OCI-LY1 (cell line): ENCODE measurements at regions not wholly inside any gene's neighbourhood (a gene's known extent, or its start where the extent isn't known, plus 50 kb on each side); places are given as distances from the start of the nearest gene placed in this dataset.

Experiments
- H2AFZ ChIP-seq: fragments of 200-600 bp; sonication (generic), shearing (Covaris generic); 2 replicates; pipeline ENCODE4 v1.6.0; 2014; ENCODE audit warnings: antibody characterized with exemption, mild to moderate bottlenecking, low read length
- H3F3A ChIP-seq: fragments of 200-600 bp; sonication (generic), shearing (Covaris generic); 2 replicates; pipeline ENCODE4 v1.6.0; 2014; ENCODE audit warnings: mild to moderate bottlenecking, antibody characterized with exemption, low read length, moderate library complexity; ENCODE audit not compliant: insufficient read depth
- H3K27ac ChIP-seq: fragments of 200-600 bp; sonication (generic); 2 replicates; pipeline ENCODE4 v1.5.1; 2014; ENCODE audit warnings: low read length, mixed run types, mild to moderate bottlenecking, low read depth; ENCODE audit not compliant: poor library complexity, severe bottlenecking
- H3K27me3 ChIP-seq: fragments of 200-600 bp; sonication (generic); 2 replicates; pipeline ENCODE4 v1.6.0; 2014; ENCODE audit warnings: antibody characterized with exemption, mild to moderate bottlenecking, low read length, moderate library complexity; ENCODE audit not compliant: insufficient read depth
- H3K36me3 ChIP-seq: fragments of 200-600 bp; sonication (generic); 2 replicates; pipeline ENCODE4 v1.6.1; 2014; ENCODE audit warnings: mild to moderate bottlenecking, antibody characterized with exemption, low read length, moderate library complexity, mixed read lengths; ENCODE audit not compliant: insufficient read depth
- H3K4me1 ChIP-seq: fragments of 200-600 bp; sonication (generic); 2 replicates; pipeline ENCODE4 v1.5.1; 2014; ENCODE audit warnings: mild to moderate bottlenecking, low read length, moderate library complexity; ENCODE audit not compliant: insufficient read depth, severe bottlenecking
- H3K4me2 ChIP-seq: fragments of 200-600 bp; sonication (generic), shearing (Covaris generic); 2 replicates; pipeline ENCODE4 v1.6.1; 2014; ENCODE audit warnings: low read length
- H3K4me3 ChIP-seq: fragments of 200-600 bp; sonication (generic); 2 replicates; pipeline ENCODE4 v1.5.1; 2014; ENCODE audit warnings: low read length, low read depth, mild to moderate bottlenecking, mixed read lengths; ENCODE audit not compliant: poor library complexity, severe bottlenecking
- H3K79me2 ChIP-seq: fragments of 200-600 bp; shearing (Covaris generic); 2 replicates; pipeline ENCODE4 v1.6.1; 2016; ENCODE audit warnings: mixed run types, low read length, mixed read lengths; ENCODE audit not compliant: insufficient read depth
- H3K9ac ChIP-seq: fragments of 200-600 bp; sonication (generic), shearing (Covaris generic); 2 replicates; pipeline ENCODE4 v1.6.1; 2014; ENCODE audit warnings: mild to moderate bottlenecking, low read length, mixed read lengths
- H3K9me2 ChIP-seq: fragments of 200-600 bp; sonication (generic), shearing (Covaris generic); 2 replicates; pipeline ENCODE4 v1.6.1; 2014; ENCODE audit warnings: low read depth, mild to moderate bottlenecking, low read length, mixed read lengths
- H3K9me3 ChIP-seq: fragments of 200-600 bp; shearing (Covaris generic); 2 replicates; pipeline ENCODE4 v1.6.1; 2014; ENCODE audit warnings: low read length, mixed read lengths
- H4K20me1 ChIP-seq: fragments of 200-600 bp; sonication (generic), shearing (Covaris generic); 2 replicates; pipeline ENCODE4 v1.6.0; 2016; ENCODE audit warnings: mild to moderate bottlenecking, low read length; ENCODE audit not compliant: insufficient read depth
- EZH2 ChIP-seq: fragments of 200-600 bp; sonication (generic), shearing (Covaris generic); IDR thresholded peaks from 2 replicates; pipeline ENCODE4 v1.8.0; 2017; ENCODE audit warnings: borderline replicate concordance, mixed run types, mild to moderate bottlenecking, antibody characterized with exemption, low read length, moderate library complexity, mixed read lengths
- TF ChIP-seq, protein P1 (sequence below): fragments of 200-600 bp; sonication (generic), shearing (Covaris generic); IDR thresholded peaks from 2 replicates; pipeline ENCODE4 v1.5.1; 2017; ENCODE audit warnings: mild to moderate bottlenecking, antibody characterized with exemption, low read length, moderate library complexity, mixed read lengths

GRCh38 chr17:77291591-77292386 is 151.0 kb downstream of the SEC14L1 start:
- no peaks in the 10 kb centered on the region for H3K36me3 ChIP-seq
- H3F3A ChIP-seq = no peaks in the 10 kb centered on the region
- no peaks in the 10 kb centered on the region for H3K79me2 ChIP-seq
- no peaks in the 10 kb centered on the region for H3K27me3 ChIP-seq
- H3K4me1 ChIP-seq = no peaks in the 10 kb centered on the region
- no peak overlapping the region for H3K9ac ChIP-seq
- TF ChIP-seq EZH2 = no peak
- TF ChIP-seq, protein P1, sequence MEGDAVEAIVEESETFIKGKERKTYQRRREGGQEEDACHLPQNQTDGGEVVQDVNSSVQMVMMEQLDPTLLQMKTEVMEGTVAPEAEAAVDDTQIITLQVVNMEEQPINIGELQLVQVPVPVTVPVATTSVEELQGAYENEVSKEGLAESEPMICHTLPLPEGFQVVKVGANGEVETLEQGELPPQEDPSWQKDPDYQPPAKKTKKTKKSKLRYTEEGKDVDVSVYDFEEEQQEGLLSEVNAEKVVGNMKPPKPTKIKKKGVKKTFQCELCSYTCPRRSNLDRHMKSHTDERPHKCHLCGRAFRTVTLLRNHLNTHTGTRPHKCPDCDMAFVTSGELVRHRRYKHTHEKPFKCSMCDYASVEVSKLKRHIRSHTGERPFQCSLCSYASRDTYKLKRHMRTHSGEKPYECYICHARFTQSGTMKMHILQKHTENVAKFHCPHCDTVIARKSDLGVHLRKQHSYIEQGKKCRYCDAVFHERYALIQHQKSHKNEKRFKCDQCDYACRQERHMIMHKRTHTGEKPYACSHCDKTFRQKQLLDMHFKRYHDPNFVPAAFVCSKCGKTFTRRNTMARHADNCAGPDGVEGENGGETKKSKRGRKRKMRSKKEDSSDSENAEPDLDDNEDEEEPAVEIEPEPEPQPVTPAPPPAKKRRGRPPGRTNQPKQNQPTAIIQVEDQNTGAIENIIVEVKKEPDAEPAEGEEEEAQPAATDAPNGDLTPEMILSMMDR = no peak
- H3K4me2 ChIP-seq = no peak overlapping the region
- no peaks in the 10 kb centered on the region for H3K9me3 ChIP-seq
- no peak overlapping the region for H3K4me3 ChIP-seq
- no peak overlapping the region for H2AFZ ChIP-seq
- no peaks in the 10 kb centered on the region for H4K20me1 ChIP-seq
- no peak overlapping the region for H3K27ac ChIP-seq
- H3K9me2 ChIP-seq = no peaks in the 10 kb centered on the region

- no peaks in the 10 kb centered on the region for H3K9me3 ChIP-seq
- no peaks in the 10 kb centered on the region for H3K4me1 ChIP-seq
- H4K20me1 ChIP-seq = no peaks in the 10 kb centered on the region
- no peak overlapping the region for H3K9ac ChIP-seq
- no peaks in the 10 kb centered on the region for H3K79me2 ChIP-seq
- no peaks in the 10 kb centered on the region for H3K9me2 ChIP-seq
- H3K4me2 ChIP-seq = no peak overlapping the region
- H3K27ac ChIP-seq = no peak overlapping the region
- H3K36me3 ChIP-seq = no peaks in the 10 kb centered on the region
- TF ChIP-seq, protein P1 = no peak
- no peak for TF ChIP-seq EZH2
- no peaks in the 10 kb centered on the region for H3F3A ChIP-seq
- no peak overlapping the region for H2AFZ ChIP-seq
- no peaks in the 10 kb centered on the region for H3K27me3 ChIP-seq
- no peak overlapping the region for H3K4me3 ChIP-seq
Measured at GRCh38 chr17:77294761-77295160, 154.0 kb downstream of the SEC14L1 start.

- Histone ChIP-seq H3K79me2 (no peaks in the 10 kb centered on the region), H3K27ac (no peak overlapping the region), H3K36me3 (no peaks in the 10 kb centered on the region)
Measured at GRCh38 chr17:77295241-77295853, 154.6 kb downstream of the SEC14L1 start.

More at GRCh38 chr17:77295241-77295853, 154.6 kb downstream of the SEC14L1 start:
- TF ChIP-seq, protein P1 = no peak
- TF ChIP-seq EZH2 = no peak
- Histone ChIP-seq H3K4me3 (no peak overlapping the region), H3K9me2 (no peaks in the 10 kb centered on the region), H3K4me1 (no peaks in the 10 kb centered on the region), H3K9ac (no peak overlapping the region), H3K27me3 (no peaks in the 10 kb centered on the region), H4K20me1 (no peaks in the 10 kb centered on the region), H3K9me3 (no peaks in the 10 kb centered on the region), H3F3A (no peaks in the 10 kb centered on the region), H2AFZ (no peak overlapping the region), H3K4me2 (no peak overlapping the region)
